ENCODE measurements at regions not wholly inside any gene's neighbourhood (a gene's known extent, or its start where the extent isn't known, plus 50 kb on each side); places are given as distances from the start of the nearest gene placed in this dataset.
"Not testable (repeated sequence)": the region's sequence is repeated elsewhere in the genome, so short reads cannot be mapped to it uniquely, and the experiment has no call there.

DNA sequence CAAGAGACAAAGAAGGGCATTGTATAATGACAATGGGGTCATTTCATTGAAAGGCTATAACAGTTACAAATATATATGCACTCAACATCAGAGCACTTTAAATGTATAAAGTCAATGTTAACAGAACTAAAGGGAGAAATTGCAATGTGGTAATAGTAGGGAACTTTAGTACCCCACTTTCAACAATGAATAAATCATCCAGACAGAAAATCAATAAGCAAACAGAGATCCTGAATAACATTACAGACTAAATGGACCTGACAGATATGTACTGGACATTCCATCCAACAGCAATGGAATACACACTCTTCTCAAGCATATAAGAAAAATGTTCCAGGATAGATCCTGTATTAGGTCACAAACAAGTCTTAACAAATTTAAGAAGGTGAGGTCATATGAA is 90.5 kb upstream of the ALKAL2 start:
- DNase-seq (ENCODE audit: low read depth): no peak

DNA sequence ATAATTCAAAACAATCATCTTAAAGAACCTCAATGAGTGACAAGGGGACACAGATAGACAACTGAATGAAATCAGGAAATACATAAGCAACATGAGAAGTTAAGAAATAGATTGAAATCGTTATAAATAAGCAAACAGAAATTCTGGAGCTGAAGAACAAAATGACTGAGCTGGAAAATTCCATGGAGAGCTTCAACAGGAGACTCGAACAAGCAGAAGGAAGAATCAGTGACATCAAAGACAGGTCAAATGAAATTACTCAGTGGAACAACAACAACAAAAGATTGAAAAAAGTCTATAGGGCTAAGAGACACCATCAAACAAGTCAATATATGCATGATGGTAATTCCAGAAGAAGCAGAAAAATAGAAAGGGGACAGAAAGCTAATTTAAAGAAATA is 89.5 kb upstream of the ALKAL2 start:
- DNase-seq (ENCODE audit: low read depth): no peak

DNA sequence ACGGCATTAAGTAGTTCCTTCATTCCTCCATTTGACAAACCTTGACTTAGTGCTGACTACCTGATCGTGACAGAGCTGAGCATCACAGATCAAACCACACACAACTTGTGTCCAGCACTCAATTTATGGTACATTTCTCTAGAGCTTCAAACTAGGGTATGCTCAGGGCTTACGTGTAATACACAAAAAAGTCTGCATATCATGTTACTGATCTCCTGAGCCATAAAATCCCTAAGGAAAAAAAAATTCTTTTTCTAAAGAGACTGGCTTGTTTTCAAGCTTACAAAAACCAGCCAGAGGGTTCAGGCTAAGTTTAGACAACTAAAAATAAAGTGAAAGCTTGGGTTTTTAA is 88.0 kb upstream of the ALKAL2 start:
- DNase-seq (ENCODE audit: low read depth): no peak

DNA sequence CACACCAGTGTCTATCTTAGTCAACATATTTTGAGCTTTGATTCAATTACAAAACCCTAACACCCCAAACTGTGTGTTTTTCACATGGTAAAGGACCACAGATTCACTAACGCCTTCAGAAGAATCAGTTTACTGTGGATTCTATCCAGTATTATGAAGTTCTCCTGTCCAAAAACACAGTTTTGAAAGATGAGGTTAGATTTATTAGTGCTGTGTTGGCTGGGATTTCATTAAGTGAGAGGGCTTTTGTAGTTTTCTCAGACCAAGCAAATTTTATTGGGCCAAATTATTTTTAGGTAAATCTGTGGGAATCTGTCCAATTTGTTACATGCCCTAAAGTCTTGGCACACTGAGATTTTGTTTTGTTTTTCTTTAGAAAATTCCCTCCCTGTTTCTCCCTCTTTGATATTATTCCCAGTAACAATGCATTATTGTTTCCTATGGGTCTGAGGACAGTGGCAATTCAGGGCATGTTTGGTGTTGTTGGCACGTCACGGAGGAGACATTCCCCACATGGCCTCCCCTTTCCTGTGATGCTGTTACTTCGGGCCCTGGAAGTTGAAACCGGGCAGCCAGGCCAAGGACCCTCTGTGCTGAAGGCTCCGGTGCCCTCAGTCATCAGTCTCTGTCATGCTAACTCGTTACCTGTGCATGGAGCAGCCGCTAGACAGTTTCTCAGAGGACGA is 87.5 kb upstream of the ALKAL2 start:
- DNase-seq (ENCODE audit: low read depth): no peak

DNA sequence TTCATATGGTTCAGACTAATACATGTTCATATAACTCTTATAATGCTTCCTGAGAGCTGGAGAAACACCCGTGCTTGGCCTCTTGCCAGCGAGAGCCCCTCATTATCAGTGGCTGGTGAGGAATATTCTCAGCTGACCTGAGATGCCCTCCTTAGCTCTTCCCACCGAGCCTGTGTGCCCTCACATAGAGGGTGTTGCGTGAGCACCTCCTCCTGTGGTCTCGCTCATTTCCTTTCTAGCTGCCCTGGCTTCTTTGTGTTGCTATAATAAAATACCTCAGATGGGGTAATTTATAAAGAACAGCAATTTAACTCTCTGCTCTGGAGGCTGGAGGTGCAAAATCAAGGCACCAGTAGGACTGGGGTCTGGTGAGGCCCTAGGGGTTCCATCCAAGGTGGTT is 80.5 kb upstream of the ALKAL2 start:
- no peak for DNase-seq (ENCODE audit: low read depth)

DNA sequence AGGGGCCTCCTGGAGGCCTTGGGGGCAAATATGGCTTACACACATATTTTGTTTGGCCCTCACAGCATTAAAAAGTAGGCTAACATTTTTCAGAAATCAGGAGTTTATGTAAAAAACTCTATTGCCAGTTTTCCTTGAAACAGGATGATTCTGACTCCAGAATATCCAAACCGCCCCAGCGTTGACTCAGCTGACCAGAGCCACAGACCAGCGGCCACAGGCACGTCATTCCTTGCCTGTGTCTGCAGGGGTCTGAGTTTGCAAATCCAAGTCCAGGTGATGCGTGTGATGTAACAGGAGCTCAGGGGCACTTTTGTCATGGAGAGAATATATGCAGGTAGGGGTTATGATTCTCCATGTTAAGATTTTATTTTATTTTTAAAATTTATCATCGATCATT is 79.4 kb upstream of the ALKAL2 start:
- DNase-seq (ENCODE audit: low read depth): no peak

DNA sequence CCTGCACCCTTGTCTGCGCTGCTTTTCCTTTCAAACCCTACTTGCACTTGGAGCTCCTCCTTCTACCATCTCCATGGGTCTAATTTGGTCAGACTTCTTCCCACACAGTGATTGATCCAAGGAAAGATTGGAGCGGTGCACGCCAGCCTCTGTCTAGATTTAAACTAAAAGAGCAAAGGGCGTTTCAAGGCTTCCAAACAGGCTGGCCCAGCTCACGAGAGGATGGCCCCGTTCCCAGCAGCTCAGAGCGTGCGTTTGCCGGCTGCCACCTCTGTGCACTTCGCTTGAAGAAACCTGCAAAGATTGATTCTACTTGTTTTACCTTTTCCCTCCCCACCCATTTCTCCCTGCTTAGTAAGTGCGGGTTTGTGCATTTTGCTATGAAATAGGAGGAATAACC is 78.8 kb upstream of the ALKAL2 start:
- DNase-seq (ENCODE audit: low read depth): no peak

DNA sequence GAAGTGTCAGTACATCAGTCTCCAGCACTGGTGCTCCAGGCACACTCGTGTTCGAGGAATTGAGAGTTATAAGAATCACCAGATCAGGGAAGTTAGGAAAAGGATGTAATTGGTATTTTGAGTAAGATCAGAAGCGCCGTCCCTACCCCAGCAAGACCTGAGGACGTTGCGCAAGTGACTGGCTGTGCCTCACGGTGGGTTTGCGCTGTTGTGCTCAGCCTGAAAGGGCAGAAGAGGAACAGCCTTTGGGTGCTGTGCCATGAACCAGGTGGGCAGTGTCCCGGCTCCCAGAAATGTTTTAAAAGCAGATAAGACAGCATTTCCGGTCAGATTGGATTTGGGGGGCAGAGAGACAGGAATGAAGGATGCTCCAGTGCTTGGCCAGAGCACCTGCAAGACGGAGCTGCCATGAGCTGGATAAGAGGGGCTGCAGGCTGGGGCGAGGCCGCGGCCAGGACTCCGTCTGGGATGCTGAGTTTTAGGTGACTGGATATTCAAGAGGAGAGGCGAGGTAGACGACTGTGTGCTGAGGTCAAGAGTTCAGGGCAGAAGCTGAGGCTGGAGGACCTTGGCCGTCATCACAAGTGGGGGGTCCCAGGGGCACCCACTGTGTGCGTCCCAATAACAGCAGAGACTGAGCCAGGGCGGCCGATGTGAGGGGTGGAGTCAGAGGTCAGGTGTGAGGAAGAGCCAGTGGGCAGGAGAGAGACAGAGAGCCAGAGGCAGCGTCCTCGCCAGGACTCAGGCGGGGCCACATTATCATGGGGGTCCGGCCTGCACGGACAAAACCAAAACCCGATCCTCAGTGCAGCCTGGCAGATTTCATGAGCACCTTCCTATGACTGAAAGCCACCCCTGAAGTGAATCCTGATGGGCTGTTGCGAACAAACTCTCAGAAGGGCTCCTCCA is 77.7 kb upstream of the ALKAL2 start:
- DNase-seq (ENCODE audit: low read depth): no peak

DNA sequence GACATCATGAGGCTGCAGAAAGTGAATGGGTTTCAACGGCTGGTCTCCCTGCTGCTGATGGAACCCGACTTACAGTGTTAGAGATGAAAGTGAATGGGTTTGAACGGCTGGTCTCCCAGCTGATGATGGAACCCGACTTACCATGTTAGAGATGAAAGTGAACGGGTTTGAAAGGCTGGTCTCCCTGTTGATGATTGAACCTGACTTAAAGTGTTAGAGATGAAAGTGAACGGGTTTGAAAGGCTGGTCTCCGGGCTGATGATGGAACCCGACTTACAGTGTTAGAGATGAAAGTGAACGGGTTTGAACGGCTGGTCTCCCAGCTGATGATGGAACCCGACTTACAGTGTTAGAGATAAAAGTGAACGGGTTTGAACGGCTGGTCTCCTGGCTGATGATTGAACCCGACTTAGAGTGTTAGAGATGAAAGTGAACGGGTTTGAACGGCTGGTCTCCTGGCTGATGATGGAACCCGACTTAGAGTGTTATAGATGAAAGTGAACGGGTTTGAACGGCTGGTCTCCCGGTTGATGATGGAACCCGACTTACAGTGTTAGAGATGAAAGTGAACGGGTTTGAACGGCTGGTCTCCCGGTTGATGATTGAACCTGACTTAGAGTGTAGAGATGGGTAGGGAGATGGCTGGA is 76.1 kb upstream of the ALKAL2 start:
- no peak for DNase-seq (ENCODE audit: low read depth)

DNA sequence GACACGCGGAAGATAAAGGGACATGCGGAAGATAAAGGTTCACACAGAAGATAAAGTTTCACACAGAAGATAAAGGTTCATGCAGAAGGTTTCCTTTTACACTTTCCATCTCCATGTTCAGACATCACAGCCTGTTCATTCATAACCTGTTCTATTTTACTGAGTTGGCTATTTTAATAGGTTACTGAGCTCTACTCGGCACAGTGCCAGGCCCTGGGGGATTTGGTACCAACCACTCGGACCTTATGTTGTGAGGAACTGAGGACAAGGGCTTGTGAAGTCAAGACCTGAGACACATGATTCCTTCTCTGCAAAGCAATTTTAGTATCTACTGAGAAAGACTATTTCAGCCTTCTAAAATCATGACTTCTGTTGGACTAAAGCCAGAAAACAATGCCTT is 75.0 kb upstream of the ALKAL2 start:
- no peak for DNase-seq (ENCODE audit: low read depth)

DNA sequence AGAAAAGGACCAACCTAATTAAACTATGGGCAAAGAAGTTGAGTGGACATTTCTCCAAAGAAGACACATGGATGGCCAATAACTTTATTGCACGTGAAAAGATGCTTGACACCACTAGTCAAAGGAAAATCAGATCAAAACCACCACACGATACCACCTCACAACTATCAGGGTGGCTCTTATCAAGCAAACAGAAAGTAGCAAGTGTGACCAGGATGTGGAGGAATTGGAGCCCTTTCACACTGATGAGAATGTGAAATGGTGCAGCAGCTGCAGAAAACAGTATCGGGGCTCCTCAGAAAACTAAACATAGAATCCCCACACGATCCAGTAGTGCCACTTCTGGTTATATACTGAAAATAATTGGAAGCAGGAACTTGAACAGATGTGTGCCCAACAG is 72.2 kb upstream of the ALKAL2 start:
- no peak for DNase-seq (ENCODE audit: low read depth)

DNA sequence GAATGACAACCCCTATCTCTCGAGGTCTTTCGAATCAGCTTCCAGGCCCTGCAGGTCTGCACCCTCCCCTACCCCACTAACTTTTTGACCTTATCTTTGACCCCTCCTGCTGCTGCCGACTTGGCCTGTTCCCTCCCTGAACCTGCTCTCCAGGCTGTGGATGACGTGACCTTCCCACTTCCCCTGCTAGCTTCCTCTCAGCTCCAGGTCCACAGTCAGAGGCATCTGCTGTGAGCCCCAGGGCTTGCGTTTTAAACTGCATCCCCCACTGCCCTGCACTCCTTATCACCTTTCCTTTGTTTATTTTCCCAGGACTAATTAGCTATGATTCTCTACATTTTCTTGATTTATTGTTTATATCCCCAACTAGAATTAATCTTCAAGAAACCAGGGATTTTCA is 71.2 kb upstream of the ALKAL2 start:
- no peak for DNase-seq (ENCODE audit: low read depth)

DNA sequence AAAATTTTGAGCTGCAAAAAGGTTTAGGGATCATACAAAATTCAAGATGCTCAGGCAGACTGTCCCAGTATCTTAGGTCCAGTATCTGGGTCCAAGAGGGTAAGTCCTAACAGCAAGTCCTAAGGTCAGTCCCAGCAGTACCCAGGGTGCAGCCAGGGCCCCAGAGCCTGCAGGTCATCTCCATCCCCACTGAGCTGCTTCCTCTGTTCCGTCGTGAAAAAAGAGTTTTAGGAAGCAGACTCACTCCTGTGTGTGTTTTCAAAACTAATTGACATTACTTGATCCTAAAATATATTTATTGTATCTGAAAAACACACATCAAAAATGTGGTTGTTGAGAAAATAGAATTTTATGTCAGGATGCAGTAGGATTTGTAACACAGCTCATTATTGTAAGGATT is 69.9 kb upstream of the ALKAL2 start:
- no peak for DNase-seq (ENCODE audit: low read depth)

DNA sequence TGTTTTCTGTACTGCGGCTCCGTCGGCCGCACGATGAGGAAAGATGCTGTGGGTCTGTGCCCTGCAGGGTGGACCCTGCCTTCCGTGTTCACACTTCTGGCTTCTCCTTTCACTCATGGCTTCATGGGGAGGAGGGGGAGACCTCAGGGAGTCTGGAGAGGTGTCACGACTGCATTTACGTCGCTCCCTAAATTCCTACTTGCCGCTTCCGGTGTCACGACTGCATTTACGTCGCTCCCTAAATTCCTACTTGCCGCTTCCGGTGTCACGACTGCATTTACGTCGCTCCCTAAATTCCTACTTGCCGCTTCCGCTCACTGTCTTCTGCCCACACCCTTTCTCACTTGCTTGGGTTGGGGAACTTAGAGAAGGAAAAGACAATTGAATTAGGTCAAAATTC is 68.4 kb upstream of the ALKAL2 start:
- DNase-seq (ENCODE audit: low read depth): not testable (repeated sequence)

DNA sequence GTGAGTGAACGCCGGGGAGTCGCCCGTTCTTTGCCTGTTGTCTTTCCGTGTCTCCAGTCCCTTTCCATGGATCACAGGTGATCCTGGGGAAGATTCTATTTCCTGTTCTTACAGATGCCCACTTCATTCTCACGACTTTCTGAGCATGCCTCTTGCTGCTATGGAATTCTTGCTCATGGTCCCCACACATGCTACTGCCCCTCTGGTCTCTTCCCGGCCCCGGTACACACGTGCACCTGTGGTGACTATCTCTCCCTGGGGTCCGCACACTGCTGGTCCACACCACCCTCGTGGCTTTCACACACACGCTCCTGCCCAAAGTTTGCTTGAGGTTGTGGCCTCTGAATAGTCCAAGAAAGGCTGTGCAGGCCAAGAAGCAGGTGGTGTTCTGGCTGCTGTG is 67.9 kb upstream of the ALKAL2 start:
- DNase-seq (ENCODE audit: low read depth): no peak

DNA sequence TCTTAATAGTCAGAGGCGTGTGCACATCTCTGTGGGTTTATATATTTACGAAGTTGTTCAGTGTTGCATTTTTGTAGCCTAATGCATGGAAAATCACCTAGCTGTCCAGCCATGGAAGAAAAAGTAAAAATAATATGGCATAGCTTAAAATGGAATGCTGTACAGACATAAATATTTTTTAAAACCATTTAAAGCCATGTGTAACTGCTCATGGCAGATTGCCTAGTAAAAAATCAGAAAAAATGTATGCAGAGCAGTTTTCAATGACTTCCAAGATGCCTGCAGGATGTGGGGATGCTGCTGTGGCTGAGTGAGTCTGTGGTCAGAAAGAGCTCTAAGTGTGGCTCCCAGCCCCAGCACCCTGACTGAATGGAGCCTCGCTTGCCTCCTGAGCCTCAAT is 64.8 kb upstream of the ALKAL2 start:
- no peak for DNase-seq (ENCODE audit: low read depth)

DNA sequence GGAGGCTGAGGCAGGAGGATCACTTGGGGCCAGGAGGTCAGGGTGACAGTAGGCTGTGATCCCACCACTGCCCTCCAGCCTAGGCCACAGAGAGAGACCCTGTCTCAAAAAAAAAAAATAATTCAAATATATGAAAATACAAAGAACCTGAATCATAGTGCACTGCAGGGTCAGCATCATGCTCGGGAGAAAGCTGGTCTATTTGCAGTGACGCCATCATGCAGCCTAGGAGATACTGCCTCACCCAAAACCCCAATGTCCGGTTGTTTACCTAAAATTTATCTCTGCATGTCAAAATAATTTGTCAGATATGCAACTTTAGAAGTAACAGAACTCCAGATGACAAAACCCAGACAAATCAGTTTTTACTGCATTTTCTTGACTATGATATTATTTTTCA is 61.5 kb upstream of the ALKAL2 start:
- no peak for DNase-seq (ENCODE audit: low read depth)

DNA sequence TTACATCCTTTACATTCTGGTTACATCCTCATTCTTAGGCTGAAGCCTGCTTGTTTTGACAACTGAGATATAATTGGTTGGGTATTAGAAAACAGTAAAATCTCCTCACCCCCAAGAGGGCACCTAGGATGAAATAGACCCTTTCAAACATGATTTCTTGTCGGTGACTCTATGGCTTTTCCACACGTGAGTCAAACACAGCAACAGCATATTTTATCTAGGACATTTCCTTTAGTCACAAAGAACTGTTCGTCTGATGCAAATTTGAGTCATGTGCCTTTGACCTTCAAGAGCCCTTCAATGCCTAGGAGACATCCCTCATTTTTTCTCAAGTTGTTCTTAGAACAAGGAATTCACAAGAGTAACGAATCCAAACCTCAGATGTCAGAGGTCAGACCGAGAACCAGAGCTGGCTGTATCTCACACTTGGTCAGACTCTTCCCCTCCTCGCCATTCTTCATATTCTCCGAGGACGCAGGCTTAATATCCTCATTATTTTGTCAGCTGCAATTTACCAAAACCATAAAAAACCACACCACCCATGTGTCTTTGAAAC is 60.5 kb upstream of the ALKAL2 start:
- DNase-seq (ENCODE audit: low read depth): peak; percentile 3

DNA sequence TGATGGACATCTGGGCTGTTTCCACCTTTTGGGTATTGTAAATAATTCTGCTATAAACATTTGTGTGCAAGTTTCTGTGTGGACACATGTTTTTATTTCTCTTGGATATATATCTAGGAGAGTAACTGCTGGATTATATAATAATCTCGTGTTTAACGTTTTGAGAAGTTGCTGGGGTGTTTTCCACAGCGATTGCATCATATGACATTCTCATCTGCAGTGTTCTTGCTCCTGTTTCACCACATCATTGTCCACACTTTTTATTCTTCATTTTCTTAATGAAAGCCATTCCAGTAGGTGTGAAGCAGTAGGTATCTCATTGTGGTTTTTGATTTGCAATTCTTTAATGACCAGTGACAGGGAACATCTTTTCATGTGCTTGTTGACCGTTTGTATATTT is 56.9 kb upstream of the ALKAL2 start:
- no peak for DNase-seq (ENCODE audit: low read depth)

DNA sequence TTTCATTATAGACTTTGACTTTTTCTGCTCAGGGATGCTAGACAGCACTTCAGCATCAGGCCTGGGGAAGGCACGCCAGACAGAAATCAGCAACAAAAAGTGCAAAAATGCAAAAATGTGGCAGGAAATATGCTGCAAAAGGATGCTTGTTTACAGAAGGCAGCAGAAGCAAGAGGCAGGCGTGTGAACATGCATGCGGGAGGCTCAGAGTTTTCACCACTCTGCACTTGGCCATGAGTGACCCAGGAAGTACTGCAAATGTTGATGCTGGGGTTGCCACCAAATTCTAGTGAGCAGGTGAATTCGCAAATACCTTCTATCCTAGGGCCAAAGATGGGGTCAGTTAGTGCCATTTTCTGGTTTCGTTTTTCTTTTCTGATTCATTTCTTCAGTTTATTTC is 55.5 kb upstream of the ALKAL2 start:
- no peak for DNase-seq (ENCODE audit: low read depth)

DNA sequence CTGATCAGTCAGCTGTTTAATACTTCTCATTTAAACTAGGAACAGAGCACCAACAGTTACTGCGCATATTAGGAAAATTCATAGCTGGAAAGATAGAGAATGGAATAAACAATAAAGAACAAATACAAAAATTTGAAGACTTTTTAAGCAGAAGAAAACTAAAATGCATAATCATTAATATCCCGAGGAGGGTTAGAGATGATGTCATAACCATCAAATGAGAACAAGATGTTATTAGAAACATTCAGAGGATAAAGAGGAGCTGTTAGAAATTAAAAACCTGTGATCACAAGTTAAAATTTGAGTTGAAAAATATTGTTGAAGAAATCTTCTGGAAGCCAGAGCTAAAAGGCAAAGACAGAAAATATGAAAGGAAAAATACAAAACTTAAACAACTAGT is 54.0 kb upstream of the ALKAL2 start:
- DNase-seq (ENCODE audit: low read depth): no peak

DNA sequence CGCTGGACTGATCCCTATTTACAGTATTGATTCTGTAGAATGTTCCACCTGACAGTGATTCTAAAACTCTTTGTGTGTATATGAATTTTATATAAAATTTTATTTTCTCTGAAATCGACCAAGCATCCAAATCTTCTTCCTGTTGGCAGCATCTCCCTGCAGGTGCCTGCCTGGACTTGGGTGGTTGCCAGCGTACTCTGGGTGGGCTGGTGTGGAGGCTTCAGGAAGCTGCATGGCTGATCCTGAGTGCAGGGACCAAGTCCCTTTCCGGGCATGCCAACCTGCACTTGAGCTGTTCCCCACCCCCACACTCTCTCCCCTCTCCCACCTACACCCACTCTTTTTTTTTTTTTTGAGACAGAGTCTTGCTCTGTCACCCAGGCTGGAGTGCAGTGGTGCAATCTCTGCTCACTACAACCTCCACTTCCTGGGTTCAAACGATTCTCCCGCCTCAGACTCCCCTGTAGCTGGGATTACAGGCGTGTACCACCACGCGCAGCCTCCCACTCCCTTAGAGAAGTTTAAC is 53.2 kb upstream of the ALKAL2 start:
- DNase-seq (ENCODE audit: low read depth): no peak

Data from iris pigment epithelial cell (primary cell).